Loucy (cell line): ENCODE measurements at regions not wholly inside any gene's neighbourhood (a gene's known extent, or its start where the extent isn't known, plus 50 kb on each side); places are given as distances from the start of the nearest gene placed in this dataset.

Experiments
- EZH2phosphoT487 ChIP-seq: fragments of 200-600 bp; IDR thresholded peaks from 2 replicates; pipeline ENCODE4 v1.6.1; 2018; ENCODE audit warnings: antibody characterized with exemption, mild to moderate bottlenecking, moderate library complexity, borderline replicate concordance
- TF ChIP-seq, protein P1 (sequence below): fragments of 200-600 bp; sonication (generic); conservative IDR thresholded peaks from 2 replicates; pipeline ENCODE4 v1.5.1; 2014; ENCODE audit warnings: mild to moderate bottlenecking, antibody characterized with exemption, low read length

- TF ChIP-seq, protein P1, sequence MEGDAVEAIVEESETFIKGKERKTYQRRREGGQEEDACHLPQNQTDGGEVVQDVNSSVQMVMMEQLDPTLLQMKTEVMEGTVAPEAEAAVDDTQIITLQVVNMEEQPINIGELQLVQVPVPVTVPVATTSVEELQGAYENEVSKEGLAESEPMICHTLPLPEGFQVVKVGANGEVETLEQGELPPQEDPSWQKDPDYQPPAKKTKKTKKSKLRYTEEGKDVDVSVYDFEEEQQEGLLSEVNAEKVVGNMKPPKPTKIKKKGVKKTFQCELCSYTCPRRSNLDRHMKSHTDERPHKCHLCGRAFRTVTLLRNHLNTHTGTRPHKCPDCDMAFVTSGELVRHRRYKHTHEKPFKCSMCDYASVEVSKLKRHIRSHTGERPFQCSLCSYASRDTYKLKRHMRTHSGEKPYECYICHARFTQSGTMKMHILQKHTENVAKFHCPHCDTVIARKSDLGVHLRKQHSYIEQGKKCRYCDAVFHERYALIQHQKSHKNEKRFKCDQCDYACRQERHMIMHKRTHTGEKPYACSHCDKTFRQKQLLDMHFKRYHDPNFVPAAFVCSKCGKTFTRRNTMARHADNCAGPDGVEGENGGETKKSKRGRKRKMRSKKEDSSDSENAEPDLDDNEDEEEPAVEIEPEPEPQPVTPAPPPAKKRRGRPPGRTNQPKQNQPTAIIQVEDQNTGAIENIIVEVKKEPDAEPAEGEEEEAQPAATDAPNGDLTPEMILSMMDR = no peak
- TF ChIP-seq EZH2phosphoT487 = no peak
Measured at GRCh38 chr3:188978421-188979171, 193.2 kb upstream of the TPRG1 start.
